ENCODE measurements at regions not wholly inside any gene's neighbourhood (a gene's known extent, or its start where the extent isn't known, plus 50 kb on each side); places are given as distances from the start of the nearest gene placed in this dataset.

DNA sequence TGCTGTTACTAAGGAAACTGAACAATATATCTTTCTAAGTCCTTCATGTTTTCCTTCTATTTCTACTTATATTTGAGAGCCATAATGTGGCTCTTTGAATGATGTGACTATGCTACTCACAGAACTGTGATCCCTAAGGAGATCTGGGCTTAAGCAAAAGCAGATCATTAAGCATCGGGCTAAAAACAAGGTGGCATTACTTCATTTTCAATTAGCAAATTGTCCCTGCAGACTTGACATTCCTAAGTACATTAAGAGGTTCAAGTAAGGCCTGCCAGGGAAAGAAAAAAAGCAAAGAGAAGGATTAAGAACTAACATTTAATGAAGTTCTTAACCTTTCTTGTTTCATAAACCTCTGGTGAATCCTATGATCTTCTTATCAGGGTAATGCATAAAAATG is 447.6 kb downstream of the PDGFC start:
- Histone ChIP-seq H3K27me3 (no peaks in the 10 kb centered on the region), H3K4me3 (no peak overlapping the region), H3K27ac (no peak overlapping the region), H3K9me3 (no peaks in the 10 kb centered on the region), H3K36me3 (no peaks in the 10 kb centered on the region), H3K4me1 (no peaks in the 10 kb centered on the region)
- no peak for DNase-seq (ENCODE audit: extremely low spot score in 2 of 2)
- intact Hi-C loops (cut with DNase I) = no loop called here
- TF ChIP-seq POLR2A (IDR thresholded peaks at IDR 0.05) (no peak), POLR2AphosphoS5 (IDR thresholded peaks at IDR 0.05; ENCODE audit: insufficient read depth in 1 of 2, low read depth in 1 of 2) (no peak)
- TF ChIP-seq, protein P1, sequence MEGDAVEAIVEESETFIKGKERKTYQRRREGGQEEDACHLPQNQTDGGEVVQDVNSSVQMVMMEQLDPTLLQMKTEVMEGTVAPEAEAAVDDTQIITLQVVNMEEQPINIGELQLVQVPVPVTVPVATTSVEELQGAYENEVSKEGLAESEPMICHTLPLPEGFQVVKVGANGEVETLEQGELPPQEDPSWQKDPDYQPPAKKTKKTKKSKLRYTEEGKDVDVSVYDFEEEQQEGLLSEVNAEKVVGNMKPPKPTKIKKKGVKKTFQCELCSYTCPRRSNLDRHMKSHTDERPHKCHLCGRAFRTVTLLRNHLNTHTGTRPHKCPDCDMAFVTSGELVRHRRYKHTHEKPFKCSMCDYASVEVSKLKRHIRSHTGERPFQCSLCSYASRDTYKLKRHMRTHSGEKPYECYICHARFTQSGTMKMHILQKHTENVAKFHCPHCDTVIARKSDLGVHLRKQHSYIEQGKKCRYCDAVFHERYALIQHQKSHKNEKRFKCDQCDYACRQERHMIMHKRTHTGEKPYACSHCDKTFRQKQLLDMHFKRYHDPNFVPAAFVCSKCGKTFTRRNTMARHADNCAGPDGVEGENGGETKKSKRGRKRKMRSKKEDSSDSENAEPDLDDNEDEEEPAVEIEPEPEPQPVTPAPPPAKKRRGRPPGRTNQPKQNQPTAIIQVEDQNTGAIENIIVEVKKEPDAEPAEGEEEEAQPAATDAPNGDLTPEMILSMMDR (IDR thresholded peaks at IDR 0.05) = no peak

DNA sequence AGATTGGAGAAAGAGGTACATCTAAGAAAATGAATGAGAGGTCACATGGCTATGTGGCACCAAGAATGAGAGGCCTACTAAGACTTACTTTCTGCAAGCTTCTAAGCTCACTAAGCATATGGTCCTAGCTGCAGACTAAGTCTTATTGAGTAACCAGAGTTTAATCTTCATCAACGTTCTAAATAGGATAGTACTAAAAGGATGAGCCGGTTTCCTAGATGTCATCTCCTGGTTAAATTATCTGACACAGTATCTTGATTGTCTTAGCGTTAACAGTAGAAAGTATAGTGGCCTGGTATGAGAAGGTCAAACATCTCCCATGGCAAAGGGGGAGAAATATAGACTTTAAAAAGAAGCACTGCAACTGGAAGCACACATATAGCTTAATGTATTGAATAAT is 448.1 kb downstream of the PDGFC start:
- TF ChIP-seq, protein P1 (IDR thresholded peaks at IDR 0.05) = no peak
- no peak for TF ChIP-seq POLR2AphosphoS5 (IDR thresholded peaks at IDR 0.05; ENCODE audit: insufficient read depth in 1 of 2, low read depth in 1 of 2)
- TF ChIP-seq POLR2A (IDR thresholded peaks at IDR 0.05) = no peak
- H3K36me3 ChIP-seq = no peaks in the 10 kb centered on the region
- no peak for DNase-seq (ENCODE audit: extremely low spot score in 2 of 2)
- no peak overlapping the region for H3K27ac ChIP-seq
- intact Hi-C loops (cut with DNase I) = no loop called here
- H3K9me3 ChIP-seq = no peaks in the 10 kb centered on the region
- H3K27me3 ChIP-seq = no peaks in the 10 kb centered on the region
- H3K4me1 ChIP-seq = no peaks in the 10 kb centered on the region
- H3K4me3 ChIP-seq = no peak overlapping the region

DNA sequence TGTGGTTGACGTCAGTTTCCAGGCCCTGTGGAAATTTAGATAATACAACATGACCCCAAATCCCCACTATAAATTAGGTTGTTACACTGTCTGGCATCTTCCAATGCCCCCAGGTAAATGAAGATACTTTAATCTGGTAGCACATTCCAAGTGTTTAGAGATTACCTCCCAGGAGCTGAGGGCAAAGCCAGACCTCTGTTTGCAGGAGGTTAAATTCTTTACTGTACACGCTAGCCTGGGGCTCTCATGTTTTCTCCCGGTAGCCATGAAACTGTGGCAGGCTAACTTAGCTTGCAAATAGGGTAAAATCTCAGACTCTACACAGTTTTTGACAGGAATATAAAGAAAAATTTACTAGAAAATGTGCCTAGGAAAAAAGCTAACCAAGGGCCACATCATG is 450.0 kb downstream of the PDGFC start:
- H3K27ac ChIP-seq = no peak overlapping the region
- DNase-seq (ENCODE audit: extremely low spot score in 2 of 2) = no peak
- H3K36me3 ChIP-seq = no peaks in the 10 kb centered on the region
- intact Hi-C loops (cut with DNase I) = no loop called here
- no peaks in the 10 kb centered on the region for H3K9me3 ChIP-seq
- TF ChIP-seq, protein P1 (IDR thresholded peaks at IDR 0.05) = no peak
- H3K4me3 ChIP-seq = no peak overlapping the region
- no peaks in the 10 kb centered on the region for H3K27me3 ChIP-seq
- H3K4me1 ChIP-seq = no peaks in the 10 kb centered on the region

DNA sequence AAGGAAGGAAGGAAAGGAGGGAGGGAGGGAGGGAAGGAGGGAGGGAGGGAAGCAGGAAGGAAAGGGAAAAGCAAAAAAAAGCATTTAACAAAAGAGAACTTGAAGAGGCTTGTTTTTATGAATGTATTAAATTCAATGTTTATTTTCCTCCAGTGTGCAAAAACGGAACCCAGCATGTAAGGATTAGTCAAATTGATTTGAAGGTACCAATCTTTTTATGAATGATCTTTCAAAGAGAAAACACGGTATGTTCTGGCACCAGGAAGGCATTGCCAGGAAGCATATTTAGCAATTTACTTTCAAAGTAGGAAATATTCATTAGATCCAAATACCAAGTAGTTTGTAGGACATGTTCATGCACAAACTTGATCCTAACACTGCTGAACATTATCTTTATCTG is 453.6 kb downstream of the PDGFC start:
- Histone ChIP-seq H3K4me1 (no peaks in the 10 kb centered on the region), H3K27ac (no peak overlapping the region), H3K27me3 (no peaks in the 10 kb centered on the region), H3K9me3 (no peaks in the 10 kb centered on the region), H3K36me3 (no peaks in the 10 kb centered on the region), H3K4me3 (no peak overlapping the region)
- TF ChIP-seq POLR2A (IDR thresholded peaks at IDR 0.05) = no peak
- TF ChIP-seq, protein P1 (IDR thresholded peaks at IDR 0.05) = no peak
- no peak for TF ChIP-seq POLR2AphosphoS5 (IDR thresholded peaks at IDR 0.05; ENCODE audit: insufficient read depth in 1 of 2, low read depth in 1 of 2)
- DNase-seq (ENCODE audit: extremely low spot score in 2 of 2) = no peak
- intact Hi-C loops (cut with DNase I) = no loop called here

DNA sequence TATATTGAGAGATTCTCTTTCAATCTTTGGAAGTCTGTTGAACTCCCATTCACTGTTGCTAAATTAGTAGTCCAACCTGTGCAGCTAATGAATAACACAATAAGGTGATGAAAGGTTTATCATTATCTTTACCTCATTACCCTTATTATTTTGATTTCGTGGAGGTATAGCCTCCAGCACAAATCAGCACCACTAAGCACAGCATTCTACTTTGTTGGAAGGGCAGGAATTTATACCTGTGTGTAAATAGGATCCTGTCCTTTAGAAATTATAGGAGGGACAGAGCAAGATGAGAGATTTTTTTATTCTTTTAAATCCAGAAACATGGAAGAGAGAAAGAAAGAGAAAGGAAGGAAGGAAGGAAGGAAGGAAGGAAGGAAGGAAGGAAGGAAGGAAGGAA is 454.1 kb downstream of the PDGFC start:
- Histone ChIP-seq H3K27me3 (no peaks in the 10 kb centered on the region), H3K9me3 (no peaks in the 10 kb centered on the region), H3K4me3 (no peak overlapping the region), H3K27ac (no peak overlapping the region), H3K36me3 (no peaks in the 10 kb centered on the region), H3K4me1 (no peaks in the 10 kb centered on the region)
- intact Hi-C loops (cut with DNase I) = no loop called here
- TF ChIP-seq, protein P1 (IDR thresholded peaks at IDR 0.05) = no peak
- TF ChIP-seq POLR2A (IDR thresholded peaks at IDR 0.05) (no peak), POLR2AphosphoS5 (IDR thresholded peaks at IDR 0.05; ENCODE audit: insufficient read depth in 1 of 2, low read depth in 1 of 2) (no peak)
- no peak for DNase-seq (ENCODE audit: extremely low spot score in 2 of 2)
